Stimulated activated CD4-positive, alpha-beta T cell treated with anti-CD3 and anti-CD28 coated beads, TNF-alpha, amount 100 ng/mL, for 24 hours (primary cell): ENCODE measurements at regions not wholly inside any gene's neighbourhood (a gene's known extent, or its start where the extent isn't known, plus 50 kb on each side); places are given as distances from the start of the nearest gene placed in this dataset.

ENCODE experiments used
- DNase-seq, 3 experiments: peaks; one replicate each; pipeline ENCODE4 v3.0.0-alpha.2; 2020; ENCODE audit warnings: low read depth in 3 of 3

DNA sequence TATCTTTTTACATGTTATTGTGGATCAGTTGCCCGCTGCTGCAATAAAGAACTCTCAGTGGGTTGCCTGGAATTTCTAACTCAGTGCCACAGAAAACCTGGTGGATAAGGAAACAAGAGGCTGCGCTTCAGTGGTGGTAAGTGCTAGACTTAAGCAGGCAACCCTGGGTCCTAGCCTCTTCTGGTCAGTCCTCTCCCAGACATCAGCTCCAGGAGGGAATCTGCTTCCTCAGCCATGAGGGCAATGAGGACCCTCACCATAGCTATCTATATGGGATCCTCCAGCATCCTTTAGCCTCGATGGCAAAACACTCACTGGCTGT lies 490.7 kb upstream of the SULF2 start:
- DNase-seq: no peak

- no peak for DNase-seq
Measured at GRCh38 chr20:48275286-48276020, 490.2 kb upstream of the SULF2 start.

GRCh38 chr20:48273843-48274242 lies 488.6 kb upstream of the SULF2 start:
- DNase-seq: no peak

DNA sequence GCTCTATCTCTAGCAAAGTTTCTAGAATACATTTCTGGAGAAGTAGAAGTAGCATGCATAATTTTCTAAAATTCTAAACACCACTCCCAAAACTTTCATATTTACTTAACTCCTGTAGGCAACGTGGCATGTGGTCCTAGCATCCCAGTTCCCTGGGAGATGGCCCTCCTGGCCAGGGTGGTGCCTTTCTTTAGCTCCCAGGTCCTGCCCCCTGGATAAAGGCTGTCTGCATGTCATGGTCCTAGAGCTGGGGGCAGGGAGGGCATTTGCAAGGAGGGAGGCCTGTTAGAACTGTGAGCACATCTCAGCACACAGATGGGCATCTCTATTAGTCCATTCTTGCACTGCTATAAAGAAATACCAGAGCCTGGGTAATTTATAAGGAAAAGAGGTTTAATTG lies 485.6 kb upstream of the SULF2 start:
- DNase-seq: no peak

DNA sequence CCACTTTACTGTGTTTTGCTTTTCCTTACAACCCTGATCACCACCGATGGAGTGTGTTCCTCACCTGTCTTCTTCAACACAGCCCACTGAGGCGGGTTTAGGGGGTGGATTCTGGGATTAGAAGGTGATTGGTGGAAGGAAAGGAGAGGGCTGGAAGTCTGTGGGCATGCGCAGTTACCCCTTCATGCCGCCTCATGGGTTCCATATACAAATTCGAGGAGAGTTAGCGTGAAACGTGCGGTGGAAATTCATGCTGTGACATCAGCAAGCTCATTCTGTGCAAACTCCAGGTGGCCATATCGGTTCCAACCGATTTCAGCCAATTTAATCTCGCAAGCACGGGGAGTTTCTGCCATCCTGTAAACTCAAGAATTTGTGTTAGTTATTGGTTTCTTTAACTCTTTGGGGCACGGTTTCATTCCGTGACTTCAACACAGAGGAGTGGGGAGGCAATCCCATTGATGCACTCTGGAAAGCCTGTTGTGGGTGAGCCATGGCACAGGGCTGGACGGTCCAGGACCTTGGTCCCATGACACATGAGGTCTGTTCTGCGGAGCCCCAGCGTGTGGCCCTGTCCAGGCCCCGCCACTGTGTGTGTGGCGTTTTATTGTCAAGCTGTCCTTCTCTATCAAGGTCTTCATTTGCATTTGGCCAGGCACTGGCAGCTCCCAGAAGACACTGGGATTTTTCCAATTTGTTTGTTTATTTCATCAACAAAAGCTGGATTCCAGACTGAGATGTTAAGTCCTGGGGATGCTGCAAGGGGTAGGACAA lies 482.8 kb upstream of the SULF2 start:
- DNase-seq: no peak

GRCh38 chr20:48266571-48266970 lies 481.3 kb upstream of the SULF2 start:
- DNase-seq: no peak

DNA sequence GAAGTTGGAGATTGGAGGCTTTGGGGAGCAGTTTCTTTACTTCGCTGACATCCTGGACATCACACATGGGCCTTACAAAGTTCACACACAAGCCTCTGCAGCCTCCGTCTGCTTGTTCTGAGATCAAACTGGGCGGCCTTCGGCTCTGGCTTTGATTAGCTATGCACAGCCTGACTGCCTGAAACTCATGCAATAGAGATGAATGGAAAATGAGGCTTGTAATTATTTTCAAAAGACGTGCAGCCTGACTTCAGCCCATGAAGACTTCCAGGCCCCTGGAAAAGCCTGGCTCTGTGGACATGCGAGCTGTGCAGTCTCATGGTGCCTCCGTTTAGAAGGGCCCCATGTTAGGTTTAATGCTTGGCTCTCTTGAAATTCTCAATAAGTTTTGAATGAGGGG lies 480.5 kb upstream of the SULF2 start:
- no peak for DNase-seq

GRCh38 chr20:48262955-48263354 lies 477.7 kb upstream of the SULF2 start:
- DNase-seq: no peak

DNA sequence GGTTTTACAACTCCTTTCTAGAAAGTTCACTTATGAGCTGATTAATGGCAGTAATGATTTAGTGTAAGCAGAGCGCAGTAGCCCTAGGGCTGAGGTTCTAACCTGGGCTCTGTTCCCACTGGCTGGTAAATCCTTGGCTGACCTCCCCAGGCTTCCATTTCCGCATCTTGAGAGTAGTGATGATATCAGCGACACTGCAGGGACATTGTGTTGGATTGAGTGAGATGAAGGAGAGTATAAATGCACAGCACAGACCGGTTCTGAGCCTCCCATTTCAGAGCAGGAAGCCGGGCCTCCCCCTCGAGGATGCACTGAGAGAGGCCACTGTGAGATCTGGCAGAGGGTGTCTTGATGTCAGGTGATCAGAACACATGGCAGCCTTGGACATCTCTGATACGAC lies 477.2 kb upstream of the SULF2 start:
- no peak for DNase-seq

- no peak for DNase-seq
Measured at GRCh38 chr20:48261398-48261910, 476.2 kb upstream of the SULF2 start.

DNA sequence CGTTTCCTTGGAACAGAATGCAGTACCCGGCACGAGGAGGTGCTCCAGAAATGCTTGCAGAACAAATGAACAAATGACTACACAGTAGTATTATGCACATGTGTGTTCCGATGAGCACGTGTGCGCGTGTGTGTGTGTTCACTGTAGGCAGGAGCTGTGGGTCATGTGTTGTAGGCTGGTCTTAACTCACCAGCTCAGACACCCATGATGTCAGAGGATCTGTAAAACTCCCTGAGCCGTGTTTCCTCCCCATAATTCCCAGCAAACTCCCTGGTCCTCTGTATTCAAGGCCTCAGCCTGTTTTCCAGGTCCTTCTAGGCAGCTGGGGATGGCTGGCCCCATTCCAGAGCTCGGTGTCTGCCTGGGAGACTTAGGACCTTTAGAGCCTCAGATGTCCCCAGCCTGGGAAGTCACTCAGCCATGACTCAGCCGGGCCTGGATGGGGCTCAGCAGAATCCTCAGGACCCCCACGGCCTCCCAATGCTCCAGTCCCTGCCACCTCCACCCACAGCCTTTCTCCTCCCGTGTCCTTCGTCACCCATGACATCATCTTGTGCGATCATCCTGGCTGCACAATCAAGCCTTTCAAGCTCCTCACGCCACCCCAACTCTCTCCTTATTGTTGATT lies 475.0 kb upstream of the SULF2 start:
- DNase-seq: no peak

- DNase-seq: no peak
Measured at GRCh38 chr20:48259456-48259855, 474.2 kb upstream of the SULF2 start.

- DNase-seq: no peak
Measured at GRCh38 chr20:48257833-48258232, 472.6 kb upstream of the SULF2 start.

GRCh38 chr20:48247961-48248360 lies 462.7 kb upstream of the SULF2 start:
- DNase-seq: no peak

- DNase-seq: no peak
Measured at GRCh38 chr20:48246061-48246790, 460.9 kb upstream of the SULF2 start.

- DNase-seq: no peak
Measured at GRCh38 chr20:48242623-48243022, 457.3 kb upstream of the SULF2 start.

DNA sequence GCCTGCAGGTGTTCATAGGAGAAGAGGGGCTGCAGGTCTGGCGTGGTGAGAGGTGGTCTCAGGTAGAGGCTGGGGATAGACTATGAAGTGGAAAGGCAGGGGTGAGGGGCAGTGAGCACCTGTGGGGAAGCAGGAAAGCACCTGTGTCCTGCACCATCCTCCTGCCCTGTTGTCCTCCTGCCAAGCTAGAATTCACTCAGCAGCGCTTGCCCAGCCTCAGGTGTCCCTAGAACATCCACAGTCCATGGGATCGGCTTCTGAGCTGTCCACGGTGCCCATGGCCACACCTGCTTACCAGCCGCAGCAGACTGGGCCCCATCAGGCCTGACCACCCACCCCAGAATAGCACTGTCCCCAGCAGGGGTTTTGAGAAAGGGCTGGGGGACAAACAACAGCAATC lies 456.2 kb upstream of the SULF2 start:
- DNase-seq: no peak

- DNase-seq: no peak
Measured at GRCh38 chr20:48238781-48239180, 453.5 kb upstream of the SULF2 start.

DNA sequence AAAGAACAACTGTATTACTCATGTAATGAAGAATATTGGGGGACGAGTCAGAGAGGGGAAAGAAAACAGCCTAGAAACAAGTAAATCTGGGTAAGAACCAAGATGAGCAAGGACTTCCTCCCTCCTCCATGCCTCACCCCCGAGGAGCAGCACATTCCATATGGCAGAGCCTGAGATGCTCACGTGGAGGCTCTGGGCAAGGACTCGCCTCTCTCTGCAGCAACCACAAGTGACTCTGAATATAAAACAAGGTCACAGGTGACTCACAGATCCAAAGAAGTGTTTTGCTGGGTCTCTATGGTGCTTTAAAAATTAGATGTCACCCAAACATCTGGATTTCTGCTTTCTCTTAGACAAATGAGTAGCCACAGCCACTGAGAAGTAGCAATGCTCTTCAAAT lies 453.0 kb upstream of the SULF2 start:
- DNase-seq: no peak

GRCh38 chr20:48236000-48236970 lies 451.0 kb upstream of the SULF2 start:
- DNase-seq: no peak

GRCh38 chr20:48234951-48235350 lies 449.7 kb upstream of the SULF2 start:
- DNase-seq: no peak
